MCF 10A (cell line): ENCODE measurements at regions not wholly inside any gene's neighbourhood (a gene's known extent, or its start where the extent isn't known, plus 50 kb on each side); places are given as distances from the start of the nearest gene placed in this dataset.

Source experiments
- BruUV-seq: library from RNA; stranded (reverse); fragments of 400-500 nt; replicated peaks from 2 replicates; lab custom pipeline; 2021; lab: Mats Ljungman, UMichigan
- CTCF ChIA-PET: fragments of 300-600 bp; sonication (Branson Sonifier 250); formaldehyde crosslinking; extraction: SDS; loops from one replicate; lab custom pipeline; 2021; ENCODE audit warnings: antibody characterized with exemption, inconsistent platforms; lab: Yijun Ruan, JAX
- POLR2A ChIA-PET: fragments of 300-600, 350-650 bp; sonication (Branson Sonifier 250); formaldehyde crosslinking; extraction: SDS; loops from one replicate; lab custom pipeline; 2020; ENCODE audit warnings: antibody characterized with exemption, inconsistent platforms; lab: Yijun Ruan, JAX
- DNase-seq: peaks from one replicate; pipeline ENCODE4 v3.0.0-alpha.2; 2018; ENCODE audit not compliant: unreplicated experiment
- H3K27ac Mint-ChIP-seq: one replicate; pipeline ENCODE4 v1.8.0; 2022; ENCODE audit warnings: mild to moderate bottlenecking, low read depth, mixed read lengths; ENCODE audit not compliant: unreplicated experiment
- H3K27me3 Mint-ChIP-seq: one replicate; pipeline ENCODE4 v1.8.0; 2022; ENCODE audit warnings: mixed read lengths; ENCODE audit not compliant: insufficient read depth, unreplicated experiment
- H3K36me3 Mint-ChIP-seq: one replicate; pipeline ENCODE4 v1.8.0; 2022; ENCODE audit warnings: mild to moderate bottlenecking, moderate library complexity, mixed read lengths; ENCODE audit not compliant: insufficient read depth, unreplicated experiment
- H3K4me1 Mint-ChIP-seq: one replicate; pipeline ENCODE4 v1.8.0; 2022; ENCODE audit warnings: mixed read lengths; ENCODE audit not compliant: insufficient read depth, unreplicated experiment
- H3K4me3 Mint-ChIP-seq: one replicate; pipeline ENCODE4 v1.8.0; 2022; ENCODE audit warnings: mild to moderate bottlenecking, moderate library complexity, mixed read lengths; ENCODE audit not compliant: unreplicated experiment
- H3K9me3 Mint-ChIP-seq: one replicate; pipeline ENCODE4 v1.8.0; 2022; ENCODE audit warnings: mixed read lengths; ENCODE audit not compliant: unreplicated experiment
- intact Hi-C: fragments of 100-400 bp; cut with micrococcal nuclease; formaldehyde crosslinking; loops from 2 replicates; pipeline ENCODE4 v1.14.1; 2022
- TF ChIP-seq, protein P1 (sequence below): fragments of 200-600 bp; IDR thresholded peaks from one replicate; pipeline ENCODE4 v1.8.0; 2022; ENCODE audit warnings: antibody characterized with exemption, mild to moderate bottlenecking; ENCODE audit not compliant: unreplicated experiment

DNA sequence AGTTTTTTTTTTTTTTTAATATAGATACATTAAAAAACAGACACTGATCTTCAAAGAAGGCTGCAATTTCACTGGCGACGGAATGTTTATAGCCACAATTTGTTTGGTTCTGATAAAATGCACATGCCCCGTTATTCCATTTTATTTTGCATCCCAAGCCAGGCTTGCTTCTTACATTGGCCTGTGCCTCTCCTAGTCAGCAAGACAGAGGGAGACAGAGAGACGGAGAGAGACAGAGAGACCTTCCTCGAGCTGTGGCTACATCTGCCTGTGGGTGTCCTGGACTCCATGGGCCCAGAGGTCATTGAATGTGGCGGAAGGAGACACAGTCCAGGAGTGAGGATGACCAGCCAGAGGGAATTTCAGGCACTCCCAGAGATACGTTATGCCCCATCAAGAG lies 926.6 kb downstream of the VRK1 start:
- Mint-ChIP-seq H3K27ac (no peak overlapping the region), H3K36me3 (no peaks in the 10 kb centered on the region), H3K4me3 (no peak overlapping the region), H3K9me3 (peaks cover 8% of the 10 kb centered on the region), H3K27me3 (no peaks in the 10 kb centered on the region), H3K4me1 (peaks cover 8% of the 10 kb centered on the region)
- intact Hi-C loops, result no loop called here
- BruUV-seq, result no TSS peak
- no peak for DNase-seq
- TF ChIP-seq, protein P1, sequence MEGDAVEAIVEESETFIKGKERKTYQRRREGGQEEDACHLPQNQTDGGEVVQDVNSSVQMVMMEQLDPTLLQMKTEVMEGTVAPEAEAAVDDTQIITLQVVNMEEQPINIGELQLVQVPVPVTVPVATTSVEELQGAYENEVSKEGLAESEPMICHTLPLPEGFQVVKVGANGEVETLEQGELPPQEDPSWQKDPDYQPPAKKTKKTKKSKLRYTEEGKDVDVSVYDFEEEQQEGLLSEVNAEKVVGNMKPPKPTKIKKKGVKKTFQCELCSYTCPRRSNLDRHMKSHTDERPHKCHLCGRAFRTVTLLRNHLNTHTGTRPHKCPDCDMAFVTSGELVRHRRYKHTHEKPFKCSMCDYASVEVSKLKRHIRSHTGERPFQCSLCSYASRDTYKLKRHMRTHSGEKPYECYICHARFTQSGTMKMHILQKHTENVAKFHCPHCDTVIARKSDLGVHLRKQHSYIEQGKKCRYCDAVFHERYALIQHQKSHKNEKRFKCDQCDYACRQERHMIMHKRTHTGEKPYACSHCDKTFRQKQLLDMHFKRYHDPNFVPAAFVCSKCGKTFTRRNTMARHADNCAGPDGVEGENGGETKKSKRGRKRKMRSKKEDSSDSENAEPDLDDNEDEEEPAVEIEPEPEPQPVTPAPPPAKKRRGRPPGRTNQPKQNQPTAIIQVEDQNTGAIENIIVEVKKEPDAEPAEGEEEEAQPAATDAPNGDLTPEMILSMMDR, result no peak
- ChIA-PET CTCF (no interaction called here), POLR2A (no interaction called here)

DNA sequence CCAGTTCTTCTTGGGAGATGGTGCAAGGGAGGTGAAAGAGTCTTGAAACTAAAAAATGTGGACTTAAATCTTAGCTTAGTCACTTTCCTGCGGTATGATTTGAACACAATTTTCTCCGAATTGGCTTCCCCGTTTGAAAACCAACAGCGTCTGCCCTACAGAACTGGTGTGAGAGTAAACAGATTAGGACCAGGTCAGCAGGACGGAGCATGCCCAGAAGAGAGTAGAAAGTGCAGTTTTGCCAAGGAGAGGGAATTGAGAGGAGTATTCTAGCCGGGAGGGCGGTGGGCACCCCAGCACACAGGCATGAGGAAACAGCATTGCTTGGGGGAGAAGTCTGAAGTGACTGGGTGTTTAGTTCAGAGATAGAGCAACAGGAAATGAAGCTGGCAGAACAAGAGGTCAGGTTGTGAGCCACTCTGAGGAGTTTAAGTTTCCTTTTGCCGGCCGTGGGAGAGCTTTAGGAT lies 927.1 kb downstream of the VRK1 start:
- H3K4me1 Mint-ChIP-seq, result peaks cover 8% of the 10 kb centered on the region
- peaks cover 8% of the 10 kb centered on the region for H3K9me3 Mint-ChIP-seq
- intact Hi-C loops, result no loop called here
- TF ChIP-seq, protein P1, result no peak
- H3K4me3 Mint-ChIP-seq, result no peak overlapping the region
- H3K36me3 Mint-ChIP-seq, result no peaks in the 10 kb centered on the region
- ChIA-PET CTCF (no interaction called here), POLR2A (no interaction called here)
- H3K27ac Mint-ChIP-seq, result no peak overlapping the region
- DNase-seq, result no peak
- BruUV-seq, result no TSS peak
- no peaks in the 10 kb centered on the region for H3K27me3 Mint-ChIP-seq

DNA sequence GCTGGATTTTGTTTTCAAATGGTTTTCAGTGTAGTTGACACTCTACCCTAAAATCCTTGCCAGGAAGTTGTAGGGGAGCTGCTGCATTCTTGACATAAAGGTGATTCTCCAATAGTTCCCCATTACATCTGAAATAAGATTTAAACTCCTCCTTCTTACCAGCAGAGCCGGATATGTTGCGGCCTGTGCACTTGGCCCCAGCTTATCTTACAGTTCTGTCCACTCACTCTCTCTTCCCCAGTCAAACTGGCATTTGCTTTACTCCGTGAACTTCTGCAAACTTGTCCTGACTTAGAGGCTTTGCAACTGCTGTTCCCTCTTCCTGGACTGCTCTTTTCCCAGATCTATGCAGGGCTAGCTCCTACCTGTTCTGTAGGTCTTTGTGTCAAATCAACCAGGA lies 929.5 kb downstream of the VRK1 start:
- CTCF ChIA-PET, result interaction anchor here (0.5 kb wide), 1 partner anchor 529 kb away, joined by 3 read pairs; no protein-coding TSS in a partner anchor

DNA sequence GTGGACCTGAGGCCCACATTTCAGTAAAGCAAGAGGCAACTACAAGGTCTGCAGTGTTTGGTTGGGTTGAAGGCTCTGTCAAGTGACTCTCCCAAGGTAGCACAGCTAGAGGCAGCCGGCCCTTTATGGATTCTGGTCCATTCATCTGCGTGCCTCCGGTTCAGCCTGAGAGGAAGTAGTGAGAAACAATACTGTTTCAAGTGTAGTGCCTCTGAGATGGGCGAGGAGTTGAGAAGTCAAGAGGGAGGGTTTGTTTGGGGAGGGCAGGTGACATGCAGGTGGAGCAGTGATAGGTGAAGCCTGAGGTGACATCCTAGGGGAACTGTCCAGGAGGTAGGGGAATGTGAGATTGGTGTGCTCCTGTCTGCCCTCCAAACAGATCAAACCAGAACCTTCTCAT lies 933.5 kb downstream of the VRK1 start:
- Mint-ChIP-seq H3K9me3 (no peaks in the 10 kb centered on the region), H3K27ac (no peak overlapping the region), H3K4me1 (no peaks in the 10 kb centered on the region), H3K4me3 (no peak overlapping the region), H3K27me3 (no peaks in the 10 kb centered on the region), H3K36me3 (no peaks in the 10 kb centered on the region)
- intact Hi-C loops, result no loop called here
- TF ChIP-seq, protein P1, result no peak
- BruUV-seq, result no TSS peak
- no peak for DNase-seq
- ChIA-PET CTCF (interaction anchor here (0.6 kb wide), 1 partner anchor 46 kb away, joined by 3 read pairs; no protein-coding TSS in a partner anchor), POLR2A (no interaction called here)

More for the DNA sequence above, 929.5 kb downstream of the VRK1 start:
- peaks cover 8% of the 10 kb centered on the region for H3K4me1 Mint-ChIP-seq
- no TSS peak for BruUV-seq
- H3K36me3 Mint-ChIP-seq, result no peaks in the 10 kb centered on the region
- intact Hi-C loops, result no loop called here
- no peak overlapping the region for H3K4me3 Mint-ChIP-seq
- TF ChIP-seq, protein P1, result no peak
- no peaks in the 10 kb centered on the region for H3K27me3 Mint-ChIP-seq
- H3K27ac Mint-ChIP-seq, result no peak overlapping the region
- no peak for DNase-seq
- POLR2A ChIA-PET, result interaction anchor here (0.7 kb wide), 1 partner anchor 84 kb away, joined by 3 read pairs; no protein-coding TSS in a partner anchor
- H3K9me3 Mint-ChIP-seq, result peaks cover 5% of the 10 kb centered on the region
